ENCODE measurements at regions not wholly inside any gene's neighbourhood (a gene's known extent, or its start where the extent isn't known, plus 50 kb on each side); places are given as distances from the start of the nearest gene placed in this dataset.
"Not testable (repeated sequence)": the region's sequence is repeated elsewhere in the genome, so short reads cannot be mapped to it uniquely, and the experiment has no call there.

DNA sequence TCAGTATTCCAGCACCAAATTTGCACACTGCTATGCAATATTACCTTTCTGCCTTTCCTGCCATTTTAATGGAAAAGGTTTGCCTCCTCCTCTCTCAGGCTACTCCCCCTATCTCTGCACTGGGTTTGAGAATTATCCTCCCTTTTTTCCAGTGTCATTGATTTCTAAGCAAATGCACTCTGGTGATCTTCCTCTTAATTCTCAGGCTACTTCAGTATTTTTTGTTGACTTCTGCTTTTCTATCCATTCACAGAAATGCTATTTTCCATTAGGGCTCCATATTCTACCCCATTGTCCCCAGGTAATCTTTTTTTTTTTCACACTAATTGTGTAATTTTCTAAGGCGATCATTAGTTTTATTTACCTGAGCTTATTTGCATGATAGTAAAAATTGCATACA, 144.0 kb downstream of the GJA1 start:
- FAIRE-seq = no peak
- TF ChIP-seq TAF1 (IDR thresholded peaks at IDR 0.05; ENCODE audit: borderline replicate concordance, low read depth, low read length) (no peak), POLR2AphosphoS5 (IDR thresholded peaks at IDR 0.05; ENCODE audit: low read depth, low read length) (no peak), POLR2A (IDR thresholded peaks at IDR 0.05; ENCODE audit: low read depth, low read length) (no peak)
- no peak for DNase-seq (ENCODE audit: insufficient read length)

DNA sequence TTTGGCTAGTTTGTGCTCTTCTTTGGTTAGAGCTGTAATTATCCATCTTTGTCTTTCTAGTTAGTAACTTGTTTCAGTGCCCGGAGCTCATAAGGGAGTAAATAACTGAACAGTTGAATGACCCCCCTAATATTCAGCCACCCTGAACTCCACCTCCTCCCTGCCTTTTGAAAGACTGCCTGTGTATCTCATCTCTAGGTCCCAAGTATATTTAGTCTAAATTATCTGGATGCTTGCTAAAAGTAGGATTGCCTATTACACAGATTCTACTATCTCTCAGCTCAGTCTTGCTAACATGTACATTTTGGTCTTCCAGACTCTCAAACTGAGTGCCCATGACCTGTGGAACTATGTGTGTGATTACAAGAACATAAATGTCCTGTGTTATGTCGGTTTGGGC, 145.9 kb downstream of the GJA1 start:
- FAIRE-seq (no peak), DNase-seq (ENCODE audit: insufficient read length) (no peak)
- TF ChIP-seq TAF1 (IDR thresholded peaks at IDR 0.05; ENCODE audit: borderline replicate concordance, low read depth, low read length) (no peak), POLR2A (IDR thresholded peaks at IDR 0.05; ENCODE audit: low read depth, low read length) (no peak), POLR2AphosphoS5 (IDR thresholded peaks at IDR 0.05; ENCODE audit: low read depth, low read length) (no peak)

DNA sequence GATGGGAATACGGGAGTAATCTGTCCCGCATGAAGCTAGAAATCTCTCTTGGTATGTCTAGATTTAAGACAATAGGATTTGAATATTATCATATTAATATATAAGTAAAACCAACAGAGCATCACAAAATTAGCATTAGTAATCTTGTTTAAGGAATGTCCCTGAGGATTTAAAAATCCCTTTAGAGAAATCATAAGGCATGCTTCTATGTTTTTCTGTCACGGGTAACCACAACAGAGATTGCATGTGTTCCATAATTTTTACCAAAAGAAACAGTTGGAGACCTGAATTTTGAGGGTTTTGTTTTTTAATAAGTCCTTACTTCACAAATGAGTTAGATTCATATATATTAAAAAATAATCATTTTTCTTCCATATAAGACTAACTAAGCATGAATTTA, 146.8 kb downstream of the GJA1 start:
- DNase-seq (ENCODE audit: insufficient read length) (no peak), FAIRE-seq (no peak)
- TF ChIP-seq POLR2A (IDR thresholded peaks at IDR 0.05; ENCODE audit: low read depth, low read length) (no peak), TAF1 (IDR thresholded peaks at IDR 0.05; ENCODE audit: borderline replicate concordance, low read depth, low read length) (no peak), POLR2AphosphoS5 (IDR thresholded peaks at IDR 0.05; ENCODE audit: low read depth, low read length) (no peak)

GRCh38 chr6:121584586-121585369, 149.3 kb downstream of the GJA1 start:
- TF ChIP-seq POLR2AphosphoS5 (IDR thresholded peaks at IDR 0.05; ENCODE audit: low read depth, low read length) (no peak), POLR2A (IDR thresholded peaks at IDR 0.05; ENCODE audit: low read depth, low read length) (no peak), TAF1 (IDR thresholded peaks at IDR 0.05; ENCODE audit: borderline replicate concordance, low read depth, low read length) (no peak)
- no peak for FAIRE-seq
- no peak for DNase-seq (ENCODE audit: insufficient read length)

DNA sequence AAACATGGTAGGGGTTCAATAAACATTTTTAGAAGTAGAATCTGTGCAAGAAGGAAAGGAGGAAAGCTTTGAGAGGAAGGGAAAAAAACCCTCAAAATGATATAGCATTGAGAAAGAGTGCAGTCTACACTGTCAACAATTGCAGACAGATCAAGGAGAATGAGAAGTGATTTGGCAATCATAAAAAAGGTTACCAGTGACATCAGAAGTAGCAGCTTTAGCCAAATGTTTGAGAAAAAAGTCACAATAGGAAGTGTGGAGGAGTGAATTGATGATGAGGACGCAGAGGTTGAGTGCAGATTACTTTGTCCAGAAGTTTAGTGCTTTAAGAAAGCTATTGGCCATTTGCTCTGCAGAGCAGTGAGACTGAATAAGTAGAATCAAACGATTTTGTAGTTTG, 155.0 kb downstream of the GJA1 start:
- FAIRE-seq = no peak
- TF ChIP-seq POLR2AphosphoS5 (IDR thresholded peaks at IDR 0.05; ENCODE audit: low read depth, low read length) (no peak), POLR2A (IDR thresholded peaks at IDR 0.05; ENCODE audit: low read depth, low read length) (no peak), TAF1 (IDR thresholded peaks at IDR 0.05; ENCODE audit: borderline replicate concordance, low read depth, low read length) (no peak)
- no peak for DNase-seq (ENCODE audit: insufficient read length)

DNA sequence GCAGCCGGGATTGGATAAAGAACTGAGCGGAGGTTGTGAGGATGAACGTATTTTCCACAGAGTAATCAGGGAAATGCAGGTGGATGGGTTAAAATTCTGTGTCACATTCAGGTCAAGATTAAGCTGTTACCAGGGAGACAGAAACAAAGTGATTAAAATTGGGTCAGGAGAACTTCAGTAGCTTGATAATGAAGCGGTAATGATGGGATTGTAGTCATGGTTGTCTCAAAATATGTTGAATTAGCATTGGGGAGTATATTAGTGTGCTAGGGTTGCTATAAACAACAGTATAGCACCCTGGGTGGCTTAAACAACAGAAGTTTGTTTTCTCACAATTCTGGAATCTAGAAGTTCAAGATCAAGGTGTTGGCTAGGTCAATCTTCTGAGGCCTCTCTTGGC, 155.5 kb downstream of the GJA1 start:
- DNase-seq (ENCODE audit: insufficient read length) = no peak

DNA sequence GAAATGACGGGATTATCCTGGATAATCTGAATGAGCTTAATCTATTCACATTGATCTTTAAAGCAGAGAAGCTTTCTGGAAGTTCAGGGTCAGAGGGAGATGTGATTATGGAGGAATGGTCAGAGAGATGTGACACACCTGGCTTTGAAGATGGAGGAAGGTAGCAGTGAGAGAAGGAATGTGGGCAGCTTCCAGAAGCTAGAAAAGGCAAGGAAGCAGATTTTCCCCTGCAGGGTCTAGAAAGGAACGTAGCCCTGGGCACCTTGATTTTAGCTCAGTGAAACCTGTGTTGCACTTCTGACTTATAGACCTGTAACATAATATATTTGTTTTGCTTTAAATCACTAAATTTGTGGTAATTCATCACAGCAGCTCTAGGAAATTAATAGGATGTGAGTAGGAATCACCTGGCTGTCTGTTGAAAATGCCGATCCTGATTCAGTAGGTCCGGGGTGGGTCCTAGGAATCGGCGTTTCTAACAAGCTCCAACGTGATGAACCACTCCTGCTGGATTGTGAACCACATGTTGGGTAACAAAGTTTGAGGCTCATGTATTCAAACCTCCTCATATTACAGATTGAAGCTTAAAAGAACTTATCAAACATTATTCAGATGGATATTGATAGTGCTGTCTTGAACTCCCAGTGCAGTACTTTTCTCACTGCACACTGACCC, 157.0 kb downstream of the GJA1 start:
- TF ChIP-seq POLR2AphosphoS5 (IDR thresholded peaks at IDR 0.05; ENCODE audit: low read depth, low read length) (no peak), TAF1 (IDR thresholded peaks at IDR 0.05; ENCODE audit: borderline replicate concordance, low read depth, low read length) (no peak), POLR2A (IDR thresholded peaks at IDR 0.05; ENCODE audit: low read depth, low read length) (no peak)
- DNase-seq (ENCODE audit: insufficient read length) (no peak), FAIRE-seq (no peak)

More for the DNA sequence above, 155.5 kb downstream of the GJA1 start:
- no peak for FAIRE-seq
- TF ChIP-seq POLR2A (IDR thresholded peaks at IDR 0.05; ENCODE audit: low read depth, low read length) (no peak), TAF1 (IDR thresholded peaks at IDR 0.05; ENCODE audit: borderline replicate concordance, low read depth, low read length) (no peak), POLR2AphosphoS5 (IDR thresholded peaks at IDR 0.05; ENCODE audit: low read depth, low read length) (no peak)

DNA sequence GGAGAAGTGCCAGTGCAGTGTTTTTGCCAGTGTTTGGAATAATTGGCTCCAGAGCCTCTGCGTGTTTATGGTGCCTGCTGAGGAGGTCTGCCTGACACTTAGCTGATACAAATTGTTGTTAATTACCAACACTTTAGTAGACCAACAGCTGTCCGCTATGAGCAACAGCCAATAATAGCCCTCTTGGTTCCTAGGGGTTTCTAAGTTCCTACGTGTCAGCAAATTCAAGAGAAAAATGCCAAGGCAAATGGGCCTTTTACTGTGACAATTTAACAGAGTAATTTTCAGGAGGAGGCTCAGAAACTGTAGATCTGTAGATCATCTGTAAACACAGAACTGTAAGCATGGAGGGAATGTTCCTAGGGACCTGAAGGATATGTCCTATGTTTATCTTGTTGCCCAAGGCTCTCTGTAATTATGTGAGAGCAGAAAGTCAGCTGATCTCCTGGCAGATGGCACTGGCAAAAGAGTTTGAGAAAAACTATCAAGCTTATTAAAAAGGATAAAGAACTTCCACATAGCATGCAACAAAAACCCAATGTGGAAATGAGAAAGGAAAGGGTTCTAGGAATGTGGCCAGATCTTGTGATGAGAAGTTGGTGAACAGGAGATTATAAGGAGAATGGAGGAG, 157.7 kb downstream of the GJA1 start:
- DNase-seq (ENCODE audit: insufficient read length) (no peak), FAIRE-seq (no peak)
- TF ChIP-seq TAF1 (IDR thresholded peaks at IDR 0.05; ENCODE audit: borderline replicate concordance, low read depth, low read length) (no peak), POLR2A (IDR thresholded peaks at IDR 0.05; ENCODE audit: low read depth, low read length) (no peak), POLR2AphosphoS5 (IDR thresholded peaks at IDR 0.05; ENCODE audit: low read depth, low read length) (no peak)

GRCh38 chr6:121594053-121594452, 158.6 kb downstream of the GJA1 start:
- no peak for FAIRE-seq
- TF ChIP-seq TAF1 (IDR thresholded peaks at IDR 0.05; ENCODE audit: borderline replicate concordance, low read depth, low read length) = no peak
- no peak for TF ChIP-seq POLR2A (IDR thresholded peaks at IDR 0.05; ENCODE audit: low read depth, low read length)
- TF ChIP-seq POLR2AphosphoS5 (IDR thresholded peaks at IDR 0.05; ENCODE audit: low read depth, low read length) = no peak
- no peak for DNase-seq (ENCODE audit: insufficient read length)

DNA sequence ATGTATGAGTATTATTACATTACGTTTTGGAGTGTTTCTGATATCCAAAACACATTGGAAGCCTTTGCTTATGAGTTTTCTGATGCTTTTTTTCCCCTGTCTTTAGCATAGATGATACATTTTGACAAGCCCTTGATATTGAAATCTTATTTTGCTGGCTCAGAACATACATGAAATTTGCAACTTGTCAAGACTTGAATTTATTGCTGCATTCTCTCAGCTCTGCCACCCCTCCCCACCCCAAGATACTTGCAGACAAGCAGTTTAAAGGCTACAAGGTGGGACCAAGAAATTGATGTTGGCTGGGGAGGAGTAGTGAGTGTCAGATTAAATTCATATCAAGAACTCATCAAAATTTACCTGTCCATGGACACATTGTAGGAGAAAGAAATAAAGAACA, 160.2 kb downstream of the GJA1 start:
- no peak for FAIRE-seq
- TF ChIP-seq POLR2A (IDR thresholded peaks at IDR 0.05; ENCODE audit: low read depth, low read length) (no peak), TAF1 (IDR thresholded peaks at IDR 0.05; ENCODE audit: borderline replicate concordance, low read depth, low read length) (no peak), POLR2AphosphoS5 (IDR thresholded peaks at IDR 0.05; ENCODE audit: low read depth, low read length) (no peak)
- no peak for DNase-seq (ENCODE audit: insufficient read length)

- DNase-seq (ENCODE audit: insufficient read length) (no peak), FAIRE-seq (no peak)
- no peak for TF ChIP-seq POLR2A (IDR thresholded peaks at IDR 0.05; ENCODE audit: low read depth, low read length)
These were observed 161.0 kb downstream of the GJA1 start for GRCh38 chr6:121596441-121596840.

- no peak for DNase-seq (ENCODE audit: insufficient read length)
- TF ChIP-seq POLR2A (IDR thresholded peaks at IDR 0.05; ENCODE audit: low read depth, low read length) = no peak
- no peak for TF ChIP-seq POLR2AphosphoS5 (IDR thresholded peaks at IDR 0.05; ENCODE audit: low read depth, low read length)
- no peak for TF ChIP-seq TAF1 (IDR thresholded peaks at IDR 0.05; ENCODE audit: borderline replicate concordance, low read depth, low read length)
- FAIRE-seq = no peak
These were observed 162.2 kb downstream of the GJA1 start for GRCh38 chr6:121597654-121598053.

DNA sequence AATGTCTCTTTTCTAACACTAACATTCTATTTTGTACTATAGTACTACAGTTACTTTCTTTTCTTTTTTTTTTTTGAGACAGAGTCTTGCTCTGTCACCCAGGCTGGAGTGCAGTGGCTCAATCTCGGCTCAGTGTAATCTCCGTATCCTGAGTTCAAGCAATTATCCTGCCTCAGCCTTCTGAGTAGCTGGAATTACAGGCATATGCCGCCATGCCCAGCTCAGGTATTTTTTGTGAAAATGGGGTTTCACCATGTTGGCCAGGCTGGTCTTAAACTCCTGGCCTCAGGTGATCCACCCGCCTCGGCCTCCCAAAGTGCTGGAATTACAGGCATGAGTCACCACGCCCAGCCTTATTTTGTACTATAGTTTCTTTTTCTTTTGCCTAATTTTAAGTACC, 163.9 kb downstream of the GJA1 start:
- not testable (repeated sequence) for DNase-seq (ENCODE audit: insufficient read length); FAIRE-seq
